Adipocyte (in vitro differentiated cells): ENCODE measurements at regions not wholly inside any gene's neighbourhood (a gene's known extent, or its start where the extent isn't known, plus 50 kb on each side); places are given as distances from the start of the nearest gene placed in this dataset.
"Not testable (repeated sequence)": the region's sequence is repeated elsewhere in the genome, so short reads cannot be mapped to it uniquely, and the experiment has no call there.

Experiments used
- DNase-seq: peaks from one replicate; pipeline ENCODE4 v3.0.0-alpha.2; 2015; ENCODE audit warnings: low read depth
- H3K27me3 ChIP-seq: replicated peaks from 2 replicates; pipeline ENCODE4 v1.7.0; 2013; ENCODE audit warnings: mild to moderate bottlenecking, low read length, moderate library complexity; ENCODE audit not compliant: control insufficient read depth, insufficient read depth
- H3K36me3 ChIP-seq: 2 replicates; pipeline ENCODE4 v1.7.0; 2013; ENCODE audit warnings: low read length, mild to moderate bottlenecking, moderate library complexity; ENCODE audit not compliant: control insufficient read depth, insufficient read depth, severe bottlenecking
- H3K4me1 ChIP-seq: 2 replicates; pipeline ENCODE4 v1.7.0; 2013; ENCODE audit warnings: mild to moderate bottlenecking, low read length, moderate library complexity; ENCODE audit not compliant: control insufficient read depth, insufficient read depth
- H3K4me3 ChIP-seq: 2 replicates; pipeline ENCODE4 v1.7.0; 2013; ENCODE audit warnings: mild to moderate bottlenecking, low read length, moderate library complexity
- H3K9ac ChIP-seq: 2 replicates; pipeline ENCODE4 v1.7.0; 2013; ENCODE audit warnings: mild to moderate bottlenecking, low read length, moderate library complexity
- H3K9me3 ChIP-seq: 2 replicates; pipeline ENCODE4 v1.7.0; 2013; ENCODE audit warnings: mild to moderate bottlenecking, low read length, moderate library complexity; ENCODE audit not compliant: control insufficient read depth

DNA sequence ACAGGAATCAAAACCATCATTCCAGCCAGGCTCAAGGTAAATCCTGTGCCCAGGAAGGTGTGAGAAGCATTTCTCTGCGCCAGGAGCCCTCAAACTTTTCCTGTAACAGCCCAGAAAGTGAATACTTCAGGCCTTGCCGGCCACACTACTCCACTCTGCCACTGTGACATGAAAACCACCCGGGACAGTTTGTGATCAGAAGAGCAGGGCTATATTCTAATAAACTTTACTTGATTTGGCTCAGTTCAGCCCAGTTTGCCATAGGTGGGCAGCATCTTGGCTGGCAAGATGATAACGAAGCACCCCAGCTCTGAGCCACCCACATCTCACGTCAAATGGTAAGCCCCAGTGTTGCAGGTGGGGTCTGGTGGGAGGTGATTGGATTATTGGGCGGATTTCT lies 249.4 kb downstream of the DLL1 start:
- no peak for DNase-seq
- no peaks in the 10 kb centered on the region for H3K4me1 ChIP-seq

DNA sequence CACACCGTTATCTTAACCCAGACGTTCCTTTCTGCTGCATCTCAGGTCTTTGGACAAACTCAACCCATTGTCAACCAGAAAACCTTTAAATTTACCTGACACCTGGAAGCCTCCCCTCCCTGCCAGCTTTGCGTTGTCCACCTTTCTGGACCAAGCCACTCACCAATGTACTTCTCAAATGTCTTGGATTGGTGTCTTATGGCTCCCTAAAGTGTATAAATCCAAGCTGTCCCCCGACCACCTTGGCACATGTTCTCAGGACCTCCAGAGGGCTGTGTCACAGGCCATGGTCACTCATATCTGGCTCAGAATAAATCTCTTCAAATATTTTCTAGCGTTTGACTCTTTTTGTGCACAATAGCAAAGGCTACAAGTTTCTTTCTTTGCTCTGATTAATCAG lies 250.0 kb downstream of the DLL1 start:
- no peak for DNase-seq
- Histone ChIP-seq H3K9ac (no peak overlapping the region), H3K9me3 (no peaks in the 10 kb centered on the region), H3K27me3 (peaks cover 9% of the 10 kb centered on the region), H3K4me1 (no peaks in the 10 kb centered on the region), H3K36me3 (no peaks in the 10 kb centered on the region), H3K4me3 (no peak overlapping the region)

More for the DNA sequence above, 249.4 kb downstream of the DLL1 start:
- H3K9me3 ChIP-seq, result no peaks in the 10 kb centered on the region
- H3K9ac ChIP-seq, result no peak overlapping the region
- peaks cover 9% of the 10 kb centered on the region for H3K27me3 ChIP-seq
- no peak overlapping the region for H3K4me3 ChIP-seq
- H3K36me3 ChIP-seq, result no peaks in the 10 kb centered on the region

DNA sequence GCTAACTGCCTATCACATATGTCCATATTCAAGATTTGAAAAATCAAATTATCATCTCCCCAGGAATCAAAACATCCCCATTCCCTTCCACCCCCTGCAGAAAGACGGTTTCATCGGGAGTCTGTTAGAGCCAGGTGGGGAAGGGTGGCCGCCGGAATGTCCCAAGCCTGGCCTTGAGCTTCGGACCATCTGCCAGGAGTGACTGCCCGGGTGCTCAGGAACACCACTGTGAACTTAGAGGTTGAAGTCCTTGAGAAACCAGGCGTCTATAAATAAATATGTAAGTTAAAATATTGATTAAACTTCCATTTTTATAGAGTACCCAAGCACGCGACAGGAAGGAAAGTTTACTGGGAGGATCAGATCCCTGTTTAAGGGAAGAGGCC lies 250.8 kb downstream of the DLL1 start:
- Histone ChIP-seq H3K27me3 (peaks cover 9% of the 10 kb centered on the region), H3K9me3 (no peaks in the 10 kb centered on the region), H3K4me1 (no peaks in the 10 kb centered on the region), H3K9ac (no peak overlapping the region), H3K36me3 (no peaks in the 10 kb centered on the region), H3K4me3 (no peak overlapping the region)
- DNase-seq, result no peak

DNA sequence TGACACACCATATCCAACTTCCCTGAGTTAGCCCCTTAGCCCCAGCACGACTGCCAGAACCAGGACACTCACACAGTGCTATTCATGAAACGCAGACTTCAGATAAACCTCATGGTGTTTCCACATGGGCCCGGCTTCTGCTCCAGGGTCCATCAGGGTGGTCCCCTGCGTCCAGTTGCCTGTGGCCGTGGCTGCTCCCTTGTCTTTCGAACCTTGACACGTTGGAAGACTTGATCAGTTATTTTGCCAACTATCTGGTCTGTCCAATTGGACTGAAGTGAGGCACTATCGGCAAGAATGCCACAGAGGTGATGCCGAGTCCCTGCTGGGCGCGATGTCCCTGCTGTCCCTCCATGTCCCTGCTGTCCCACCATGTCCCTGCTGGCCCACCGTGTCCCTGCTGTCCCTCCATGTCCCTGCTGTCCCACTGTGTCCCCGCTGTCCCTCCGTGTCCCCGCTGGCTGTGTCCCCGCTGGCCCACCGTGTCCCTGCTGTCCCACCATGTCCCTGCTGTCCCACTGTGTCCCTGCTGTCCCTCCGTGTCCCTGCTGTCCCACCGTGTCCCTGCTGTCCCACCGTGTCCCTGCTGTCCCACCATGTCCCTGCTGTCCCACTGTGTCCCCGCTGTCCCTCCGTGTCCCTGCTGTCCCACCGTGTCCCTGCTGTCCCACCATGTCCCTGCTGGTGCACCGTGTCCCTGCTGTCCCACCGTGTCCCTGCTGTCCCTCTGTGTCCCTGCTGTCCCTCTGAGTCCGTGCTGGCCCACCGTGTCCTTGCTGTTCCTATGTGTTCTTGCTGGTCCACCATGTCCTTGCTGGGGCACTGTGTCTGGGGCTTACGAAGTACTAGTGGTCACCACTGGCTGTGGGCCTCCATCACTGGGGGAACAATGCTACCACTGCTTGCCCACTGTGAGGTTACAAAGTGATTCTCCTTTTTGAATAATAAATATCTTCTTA lies 251.4 kb downstream of the DLL1 start:
- Histone ChIP-seq H3K27me3 (peaks cover 9% of the 10 kb centered on the region), H3K36me3 (no peaks in the 10 kb centered on the region), H3K4me1 (no peaks in the 10 kb centered on the region), H3K4me3 (no peak overlapping the region), H3K9me3 (no peaks in the 10 kb centered on the region), H3K9ac (no peak overlapping the region)
- no peak for DNase-seq

DNA sequence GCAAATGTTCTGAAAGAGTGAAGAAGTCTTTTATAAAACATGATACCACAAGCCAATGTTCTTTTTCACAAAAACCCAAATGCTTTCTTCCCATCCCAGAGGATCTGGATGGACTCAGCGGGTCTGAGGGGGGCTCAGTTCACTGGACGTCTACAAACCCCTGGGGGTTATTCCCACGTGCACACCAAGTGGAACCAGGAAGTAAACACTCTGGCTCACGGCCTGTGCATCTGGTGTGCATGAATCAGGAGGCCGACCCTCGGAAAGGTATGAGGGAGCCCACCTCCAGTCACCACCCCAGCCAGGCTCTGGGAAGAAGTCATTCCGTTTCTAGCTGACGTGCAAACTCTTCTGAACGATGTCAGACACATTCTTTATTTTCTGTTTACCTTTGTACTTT lies 252.2 kb downstream of the DLL1 start:
- Histone ChIP-seq H3K27me3 (peaks cover 6% of the 10 kb centered on the region), H3K4me3 (no peak overlapping the region), H3K9ac (no peak overlapping the region), H3K36me3 (no peaks in the 10 kb centered on the region), H3K9me3 (peaks cover 3% of the 10 kb centered on the region), H3K4me1 (no peaks in the 10 kb centered on the region)
- no peak for DNase-seq

DNA sequence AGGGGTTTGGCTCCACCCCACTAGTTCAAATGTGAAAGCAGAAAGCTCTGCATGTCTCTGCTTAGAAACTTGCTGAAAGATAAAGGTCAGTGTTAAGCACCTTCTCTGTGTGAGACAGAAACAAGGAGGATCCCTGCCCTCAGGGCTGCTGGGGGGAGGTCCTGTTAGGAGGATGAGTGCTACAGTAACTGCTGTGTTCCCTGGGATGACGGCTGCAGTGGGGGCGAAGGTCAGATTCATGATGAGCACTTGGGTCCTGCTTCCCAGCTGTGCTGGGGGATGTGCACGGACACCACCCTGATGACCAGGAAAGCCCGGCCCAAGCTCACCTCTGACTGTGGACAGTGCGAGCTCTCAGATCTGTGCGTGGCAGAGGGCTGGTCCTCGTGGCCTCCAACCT lies 252.6 kb downstream of the DLL1 start:
- no peaks in the 10 kb centered on the region for H3K36me3 ChIP-seq
- no peak for DNase-seq
- no peak overlapping the region for H3K4me3 ChIP-seq
- H3K4me1 ChIP-seq, result no peaks in the 10 kb centered on the region
- no peak overlapping the region for H3K9ac ChIP-seq
- H3K9me3 ChIP-seq, result peaks cover 8% of the 10 kb centered on the region
- H3K27me3 ChIP-seq, result peaks cover 3% of the 10 kb centered on the region

DNA sequence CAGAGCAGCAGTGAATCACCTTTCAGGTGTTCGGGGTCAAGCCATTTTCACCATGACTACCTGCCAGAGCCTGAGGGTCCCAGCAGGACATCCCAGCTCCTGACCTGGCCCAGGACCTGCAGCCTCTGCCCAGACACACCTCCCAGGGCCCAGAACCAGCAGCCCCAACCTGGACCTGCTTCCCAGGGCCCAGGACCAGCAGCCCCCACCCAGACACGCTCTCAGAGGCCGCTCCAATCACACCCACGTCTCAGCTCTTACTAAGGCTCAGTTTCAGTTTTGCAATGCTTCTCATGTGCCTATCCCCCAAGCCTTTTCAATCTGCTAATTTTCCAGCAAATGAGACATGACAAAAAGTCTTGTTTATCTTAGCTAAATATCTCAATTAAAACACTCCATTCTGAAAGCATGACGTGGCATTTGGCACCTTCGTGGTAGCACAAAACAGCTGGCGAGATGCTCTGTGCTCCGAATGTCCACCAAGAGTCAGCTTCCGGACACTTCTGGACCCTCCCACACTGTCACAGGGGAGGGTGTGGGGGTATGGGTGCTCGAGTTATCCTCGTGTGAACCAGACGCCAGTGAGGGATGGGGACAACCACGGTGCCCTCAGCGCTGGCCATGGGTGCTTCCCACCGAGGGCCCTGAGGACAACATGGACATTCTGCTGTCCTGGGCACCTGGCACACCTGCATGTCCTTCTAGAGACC lies 253.2 kb downstream of the DLL1 start:
- Histone ChIP-seq H3K9me3 (peaks cover 10% of the 10 kb centered on the region), H3K36me3 (no peaks in the 10 kb centered on the region), H3K4me3 (no peak overlapping the region), H3K27me3 (peaks cover 3% of the 10 kb centered on the region), H3K4me1 (no peaks in the 10 kb centered on the region), H3K9ac (no peak overlapping the region)
- DNase-seq, result no peak

DNA sequence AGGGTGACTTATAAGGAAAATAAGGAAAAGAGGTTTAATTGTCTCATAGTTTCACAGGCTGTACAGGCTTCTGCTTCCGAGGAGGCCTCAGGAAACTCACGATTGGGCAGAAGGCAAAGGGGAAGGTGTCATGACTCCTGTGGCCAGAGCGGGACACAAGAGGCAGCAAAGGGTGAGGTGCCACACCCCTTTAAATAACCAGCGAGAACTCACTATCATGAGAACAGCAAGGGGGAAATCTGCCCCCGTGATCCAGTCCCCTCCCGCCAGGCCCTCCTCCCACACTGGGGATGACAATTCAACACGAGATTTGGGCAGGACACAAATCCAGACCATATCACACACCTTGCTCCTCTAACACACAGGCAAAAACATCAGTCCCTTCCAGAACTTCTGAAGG lies 254.0 kb downstream of the DLL1 start:
- H3K27me3 ChIP-seq, result peaks cover 5% of the 10 kb centered on the region
- H3K36me3 ChIP-seq, result no peaks in the 10 kb centered on the region
- H3K9ac ChIP-seq, result no peak overlapping the region
- H3K9me3 ChIP-seq, result peaks cover 10% of the 10 kb centered on the region
- DNase-seq, result no peak
- H3K4me3 ChIP-seq, result no peak overlapping the region
- no peaks in the 10 kb centered on the region for H3K4me1 ChIP-seq

DNA sequence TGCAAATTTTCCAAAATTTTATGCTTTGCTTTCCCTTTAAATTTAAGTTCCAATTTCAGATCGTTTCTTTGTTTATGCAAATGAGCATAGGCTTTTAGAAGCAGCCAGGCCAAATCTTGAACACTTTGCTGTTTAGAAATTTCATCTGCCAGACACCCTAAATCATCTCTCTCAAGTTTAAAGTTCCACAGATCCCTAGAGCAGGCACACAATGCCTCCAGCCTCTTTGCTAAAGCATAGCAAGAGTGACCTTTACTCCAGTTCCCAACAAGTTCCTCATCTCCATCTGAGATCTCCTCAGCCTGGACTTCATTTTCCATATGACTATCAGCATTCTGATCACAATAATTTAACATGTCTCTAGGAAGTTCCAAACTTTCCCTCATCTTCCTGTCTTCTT lies 254.5 kb downstream of the DLL1 start:
- not testable (repeated sequence) for H3K27me3 ChIP-seq, H3K9ac ChIP-seq, DNase-seq, H3K36me3 ChIP-seq, H3K9me3 ChIP-seq, H3K4me3 ChIP-seq, H3K4me1 ChIP-seq

DNA sequence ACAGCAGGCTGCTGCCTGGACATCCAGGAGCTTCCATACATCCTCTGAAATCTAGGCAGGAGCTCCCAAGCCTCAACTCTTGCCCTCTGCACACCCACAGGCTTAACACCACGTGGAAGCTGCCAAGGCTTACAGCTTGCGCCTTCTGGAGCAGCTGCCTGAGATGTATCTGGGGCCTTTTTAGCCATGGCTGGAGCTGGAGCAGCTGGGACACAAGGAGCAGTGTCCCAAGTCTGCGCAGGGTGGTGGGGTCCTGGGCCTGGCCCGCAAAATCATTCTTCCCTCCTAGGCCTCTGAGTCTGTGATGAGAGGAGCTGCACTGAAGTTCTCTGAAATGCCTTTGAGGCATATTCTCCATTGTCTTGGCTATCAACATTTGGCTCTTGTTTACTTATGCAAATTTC lies 255.0 kb downstream of the DLL1 start:
- Histone ChIP-seq H3K36me3 (no peaks in the 10 kb centered on the region), H3K27me3 (peaks cover 6% of the 10 kb centered on the region), H3K9me3 (peaks cover 10% of the 10 kb centered on the region), H3K4me3 (no peak overlapping the region), H3K4me1 (no peaks in the 10 kb centered on the region), H3K9ac (no peak overlapping the region)
- no peak for DNase-seq

DNA sequence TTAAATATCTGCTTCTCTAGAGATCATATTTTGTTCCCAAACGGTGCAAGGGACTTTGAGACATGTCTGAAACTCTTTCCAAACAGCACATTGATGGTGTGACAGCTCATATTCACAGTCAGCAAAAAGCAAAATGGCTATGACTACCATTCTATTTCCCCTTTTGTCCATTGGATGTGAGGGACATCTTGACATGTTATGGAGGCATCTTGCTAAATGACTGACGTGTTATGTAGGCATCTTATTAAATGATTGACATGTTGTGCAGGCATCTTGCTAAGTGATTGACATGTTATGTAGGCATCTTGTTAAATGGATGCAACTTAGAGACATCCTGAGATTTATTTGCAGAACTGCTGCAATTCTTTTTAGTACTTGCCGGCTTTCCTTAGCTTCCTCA lies 255.8 kb downstream of the DLL1 start:
- no peak overlapping the region for H3K9ac ChIP-seq
- no peaks in the 10 kb centered on the region for H3K4me1 ChIP-seq
- no peak for DNase-seq
- H3K4me3 ChIP-seq, result no peak overlapping the region
- peaks cover 10% of the 10 kb centered on the region for H3K9me3 ChIP-seq
- H3K27me3 ChIP-seq, result peaks cover 6% of the 10 kb centered on the region
- H3K36me3 ChIP-seq, result no peaks in the 10 kb centered on the region
